ENCODE measurements at regions not wholly inside any gene's neighbourhood (a gene's known extent, or its start where the extent isn't known, plus 50 kb on each side); places are given as distances from the start of the nearest gene placed in this dataset.
A peak's percentile ranks its signal among the peaks of the same experiment; 100 is the strongest.
"Not testable (repeated sequence)": the region's sequence is repeated elsewhere in the genome, so short reads cannot be mapped to it uniquely, and the experiment has no call there.

- DNase-seq (ENCODE audit: low read depth) = no peak
Observed at GRCh38 chr3:152581951-152582350, 253.0 kb upstream of the P2RY1 start.

DNA sequence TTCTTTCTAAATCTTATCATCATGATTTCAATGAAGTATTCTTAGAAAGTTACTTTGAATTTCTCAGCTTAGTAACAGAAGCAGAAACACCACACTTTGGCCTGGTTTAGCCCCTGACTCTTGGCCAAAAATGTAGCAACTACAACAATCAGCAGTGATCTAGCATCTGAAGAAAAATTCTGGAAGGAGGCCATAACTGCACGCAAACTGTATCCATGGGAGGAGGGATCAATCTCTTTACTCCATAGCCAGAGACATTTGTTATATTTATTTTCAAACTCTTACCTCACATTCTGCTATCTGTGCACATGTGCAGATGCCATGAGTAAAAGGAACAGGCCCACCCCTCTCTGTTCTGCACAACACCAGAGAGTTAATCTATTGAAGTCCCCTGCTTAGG, 251.0 kb upstream of the P2RY1 start:
- no peak for DNase-seq (ENCODE audit: low read depth)

DNA sequence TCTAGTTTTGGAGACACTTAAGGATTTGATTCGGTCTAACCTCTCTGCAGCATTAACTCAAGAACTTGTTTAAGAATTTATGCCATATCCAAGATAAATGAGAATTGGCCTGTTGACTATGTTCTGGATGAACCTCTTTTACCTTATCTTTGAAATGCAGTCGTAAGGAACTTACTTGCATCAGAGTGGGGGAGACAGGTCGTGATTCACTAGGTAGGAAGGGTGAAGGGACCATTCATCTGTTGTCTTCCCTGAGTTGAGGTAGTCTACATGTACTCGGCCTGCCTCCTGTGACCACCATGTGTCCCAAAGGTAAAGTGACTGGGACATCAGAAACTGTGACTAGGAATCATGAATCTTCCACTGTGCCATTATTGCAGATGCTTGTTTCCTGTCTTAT, 248.0 kb upstream of the P2RY1 start:
- DNase-seq (ENCODE audit: low read depth) = no peak

GRCh38 chr3:152587861-152588260, 247.1 kb upstream of the P2RY1 start:
- DNase-seq (ENCODE audit: low read depth) = no peak

DNA sequence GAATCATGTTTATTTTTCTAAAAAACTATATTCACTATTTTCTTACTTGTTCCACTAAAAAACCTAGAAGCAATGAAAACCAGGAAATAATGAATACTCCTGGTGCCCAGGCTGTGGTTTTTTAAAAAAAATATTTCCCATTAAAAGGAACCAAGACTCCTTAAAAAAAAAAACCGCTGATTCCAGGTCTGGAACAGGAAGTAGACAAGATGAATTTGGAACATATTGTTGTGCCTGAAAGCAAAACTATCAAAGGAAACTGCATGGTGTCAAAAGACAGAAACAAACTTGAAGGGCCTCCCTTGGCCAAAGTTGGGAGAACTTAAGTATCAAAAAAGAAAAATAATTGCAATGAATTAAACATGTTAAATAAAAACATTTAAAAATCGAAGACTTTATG, 245.3 kb upstream of the P2RY1 start:
- DNase-seq (ENCODE audit: low read depth) = no peak

DNA sequence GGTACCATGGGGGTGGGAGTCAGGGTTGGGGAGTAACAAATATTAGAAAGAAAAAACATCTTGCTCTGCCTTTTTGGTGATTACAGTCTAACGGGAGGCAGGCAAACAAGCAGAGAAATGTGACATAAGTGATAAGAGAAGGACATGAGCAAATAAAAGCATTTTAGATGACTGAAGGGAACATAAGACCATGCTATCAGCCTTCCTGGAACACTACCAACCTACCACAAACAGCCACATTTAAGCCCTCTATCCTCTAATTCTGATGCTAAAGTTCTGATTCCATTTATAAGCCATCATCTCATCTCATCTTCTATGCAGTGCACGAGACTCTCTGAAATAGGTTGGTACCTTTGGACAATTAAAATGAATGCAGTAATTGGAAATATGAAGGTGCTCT, 243.4 kb upstream of the P2RY1 start:
- DNase-seq (ENCODE audit: low read depth) = no peak

GRCh38 chr3:152593242-152593641, 241.7 kb upstream of the P2RY1 start:
- no peak for DNase-seq (ENCODE audit: low read depth)

DNA sequence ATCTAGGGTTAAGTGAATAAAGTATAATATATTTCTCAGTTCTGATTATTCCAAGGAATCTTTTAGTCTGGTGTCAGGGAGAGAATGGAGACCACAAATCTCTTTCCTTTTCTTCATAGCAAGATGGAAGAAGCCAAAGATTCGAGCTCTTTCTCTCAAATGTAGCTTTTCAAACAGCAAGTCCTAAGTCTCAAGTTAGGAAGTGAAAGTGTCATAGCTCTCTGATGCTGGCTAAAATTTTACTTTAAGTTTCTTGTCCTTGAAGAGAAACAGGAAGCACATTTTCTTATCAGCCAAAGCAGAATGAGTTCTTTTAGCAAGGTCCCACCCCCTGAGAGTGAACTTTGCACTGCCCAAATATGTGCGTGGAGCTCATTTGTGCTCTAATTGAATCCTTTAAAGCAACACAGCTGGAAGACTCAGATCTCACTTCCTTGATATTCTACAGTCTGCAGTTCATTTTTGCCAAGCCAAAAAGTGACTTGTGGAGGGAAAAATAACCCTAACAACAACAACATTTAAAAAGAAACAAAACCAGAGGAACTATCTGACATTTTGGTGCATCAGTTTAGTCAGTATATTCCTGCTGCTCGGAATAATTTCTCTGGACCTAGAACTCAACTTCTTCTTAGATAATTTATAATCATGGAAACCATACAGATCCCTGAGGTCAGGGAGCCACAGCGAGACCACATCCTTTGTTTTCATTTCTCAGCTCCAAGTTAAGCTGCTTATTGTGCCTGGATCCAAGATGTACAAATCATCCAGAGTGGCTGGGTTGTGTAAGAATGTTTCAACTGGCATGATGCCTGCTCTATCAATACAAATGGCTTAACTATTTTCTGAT, 238.7 kb upstream of the P2RY1 start:
- peak; percentile 66 for DNase-seq (ENCODE audit: low read depth)

- DNase-seq (ENCODE audit: low read depth) = not testable (repeated sequence)
Observed at GRCh38 chr3:152596832-152597231, 238.1 kb upstream of the P2RY1 start.

DNA sequence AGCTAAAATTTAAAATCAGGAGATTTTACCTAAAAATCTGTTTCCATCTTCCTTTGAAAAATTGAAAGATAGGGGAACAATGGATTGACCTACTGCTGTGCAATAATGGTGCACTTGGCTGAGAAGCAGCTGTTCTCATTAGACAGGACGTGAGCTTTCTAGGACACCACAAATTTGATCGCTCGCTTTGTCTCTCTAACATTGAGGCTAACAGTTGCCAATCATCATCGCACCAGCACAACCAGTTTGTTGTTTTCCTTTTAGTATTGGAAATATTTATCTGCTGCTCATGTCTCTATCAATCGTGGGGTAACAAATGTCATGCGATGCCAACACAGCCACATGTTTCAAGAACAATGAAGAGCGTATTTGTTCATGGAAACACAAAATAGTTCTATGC, 228.8 kb upstream of the P2RY1 start:
- no peak for DNase-seq (ENCODE audit: low read depth)

GRCh38 chr3:152607179-152607578, 227.8 kb upstream of the P2RY1 start:
- no peak for DNase-seq (ENCODE audit: low read depth)

DNA sequence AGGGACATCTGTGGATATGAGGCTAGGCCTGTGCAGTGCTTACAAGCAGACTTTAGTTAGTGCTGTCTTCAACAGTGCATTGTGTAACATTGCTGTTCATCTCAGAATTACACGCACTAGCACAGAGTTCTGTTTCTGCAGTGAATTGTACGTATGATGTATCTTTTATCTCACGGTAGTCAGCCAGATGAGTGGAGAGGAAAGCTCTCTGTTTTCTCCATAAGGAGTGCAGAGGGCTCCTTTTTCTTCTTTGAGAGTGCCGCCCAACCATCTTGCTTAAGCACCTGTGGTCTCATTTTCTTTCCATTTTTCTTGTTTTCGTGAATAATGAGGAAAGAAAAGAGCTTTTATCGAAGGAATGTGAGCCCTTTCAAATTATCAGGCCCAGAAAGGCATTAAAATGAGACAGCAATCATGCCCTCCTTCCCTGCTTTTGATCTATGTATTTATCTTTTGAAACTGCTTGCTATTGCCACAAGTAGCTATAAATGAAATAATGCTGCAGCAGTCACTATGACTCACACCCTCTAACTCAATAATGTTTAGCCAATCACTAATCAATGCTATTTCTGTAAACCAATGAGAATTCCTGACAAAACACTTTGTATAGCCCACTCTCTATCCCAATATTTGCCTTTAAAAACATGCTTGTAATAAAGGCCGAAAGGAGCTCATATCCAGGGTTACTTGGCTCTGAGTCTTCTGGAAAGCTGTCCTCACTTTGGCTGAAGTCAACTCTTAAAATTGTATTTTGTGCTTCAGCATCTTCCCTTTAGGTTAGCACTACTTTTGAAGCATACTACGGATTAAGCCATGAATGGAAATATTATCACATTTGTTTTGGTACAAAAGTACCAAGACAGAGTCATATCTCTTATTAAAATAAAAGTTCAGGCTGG, 226.0 kb upstream of the P2RY1 start:
- DNase-seq (ENCODE audit: low read depth) = no peak

DNA sequence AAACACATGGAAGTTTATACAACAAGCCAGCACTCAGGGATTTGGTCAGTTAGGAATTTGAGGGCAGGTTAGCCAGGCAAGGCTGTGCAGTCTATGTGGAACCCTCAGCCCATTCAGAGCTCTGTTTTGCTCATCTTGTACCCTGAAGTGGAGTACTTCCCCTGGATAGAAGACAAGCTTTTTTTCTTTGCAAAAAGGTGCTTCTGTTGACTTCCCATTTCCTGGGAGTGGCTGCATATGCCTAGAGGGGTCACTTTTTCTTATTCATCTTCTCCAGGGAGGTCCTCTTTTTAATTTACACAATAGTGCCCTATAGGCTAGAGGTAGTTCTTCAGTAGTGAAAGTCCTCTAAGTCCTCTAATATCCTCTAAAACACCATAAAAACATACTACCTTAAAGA, 225.0 kb upstream of the P2RY1 start:
- DNase-seq (ENCODE audit: low read depth) = no peak

GRCh38 chr3:152610622-152611021, 224.3 kb upstream of the P2RY1 start:
- no peak for DNase-seq (ENCODE audit: low read depth)

DNA sequence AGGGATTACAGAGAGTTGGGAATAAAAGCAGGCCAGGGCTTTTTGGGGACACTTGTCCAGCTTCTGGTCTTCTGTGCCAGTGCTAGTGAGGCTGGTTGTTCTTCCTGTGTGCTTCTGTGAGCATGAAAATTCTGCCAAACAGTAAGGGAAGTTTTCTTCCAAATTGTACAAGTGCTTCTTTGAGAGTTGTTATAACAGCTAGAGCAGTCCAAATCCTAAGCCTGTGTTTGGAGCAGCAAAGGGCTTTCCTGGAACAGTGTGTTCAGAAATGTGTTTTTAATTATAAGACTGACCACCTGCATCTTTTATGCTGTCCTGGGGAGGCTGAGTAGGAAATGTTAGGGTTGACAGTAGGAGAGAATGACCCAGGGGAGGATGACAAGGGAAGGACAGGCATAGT, 223.0 kb upstream of the P2RY1 start:
- no peak for DNase-seq (ENCODE audit: low read depth)

DNA sequence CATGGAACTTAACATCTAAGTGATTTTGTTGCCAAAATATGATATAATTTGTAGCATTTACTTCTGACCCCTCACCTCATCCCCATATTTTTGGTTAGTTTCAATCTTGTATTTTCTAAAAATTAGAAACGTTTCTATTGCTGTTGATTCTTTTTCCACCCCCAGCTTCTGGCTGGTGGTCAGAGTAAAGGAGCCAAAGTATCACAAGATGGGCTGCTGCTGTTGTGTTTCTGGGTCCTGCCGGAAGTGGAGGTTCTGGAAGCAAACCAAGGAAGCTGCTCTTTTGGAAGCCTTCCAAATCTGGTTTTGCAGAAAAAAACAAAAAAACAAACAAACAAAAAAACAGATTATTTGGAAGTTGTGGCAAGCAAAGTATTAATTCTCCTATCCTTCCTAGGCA, 221.1 kb upstream of the P2RY1 start:
- no peak for DNase-seq (ENCODE audit: low read depth)

- DNase-seq (ENCODE audit: low read depth) = peak; percentile 8
Observed at GRCh38 chr3:152615681-152616080, 219.2 kb upstream of the P2RY1 start.

GRCh38 chr3:152617609-152618008, 217.3 kb upstream of the P2RY1 start:
- no peak for DNase-seq (ENCODE audit: low read depth)

DNA sequence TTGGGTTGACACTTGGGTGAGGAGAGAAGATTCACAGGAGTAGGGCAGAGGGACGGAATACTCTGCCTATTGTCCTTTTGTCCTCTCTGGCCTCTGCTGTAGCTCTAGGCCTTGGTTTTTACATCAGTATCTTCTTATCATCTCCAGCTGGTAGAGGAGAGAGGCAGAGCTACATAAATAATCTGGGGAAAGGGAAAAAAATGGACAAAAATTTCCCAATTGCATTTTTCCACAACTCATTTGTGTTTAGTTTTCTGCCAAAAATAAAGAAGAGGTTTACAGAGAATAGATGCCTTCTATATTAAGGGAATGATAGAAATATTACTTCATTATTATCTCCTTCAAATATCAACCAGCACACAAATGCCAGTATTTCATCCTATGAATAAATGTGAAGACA, 216.4 kb upstream of the P2RY1 start:
- no peak for DNase-seq (ENCODE audit: low read depth)

DNA sequence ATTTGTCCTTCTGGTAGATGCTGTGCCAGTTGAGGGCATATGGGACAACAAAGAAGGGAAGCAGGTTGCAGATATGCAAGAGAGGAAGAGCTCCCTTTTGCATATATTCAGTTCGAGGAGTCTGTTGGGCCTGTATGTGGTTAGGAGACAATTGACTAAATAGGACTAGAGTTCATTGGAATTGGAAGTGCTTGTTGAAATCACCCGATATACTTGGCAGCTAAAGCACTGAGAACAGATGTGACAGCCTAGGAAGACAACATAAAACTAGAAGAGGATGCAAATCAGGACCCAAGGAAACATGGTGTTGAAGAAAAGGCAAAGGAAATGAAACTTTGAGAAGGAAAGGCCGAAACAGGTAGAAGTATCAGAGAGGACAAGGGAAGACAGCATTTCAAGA, 215.2 kb upstream of the P2RY1 start:
- DNase-seq (ENCODE audit: low read depth) = no peak

DNA sequence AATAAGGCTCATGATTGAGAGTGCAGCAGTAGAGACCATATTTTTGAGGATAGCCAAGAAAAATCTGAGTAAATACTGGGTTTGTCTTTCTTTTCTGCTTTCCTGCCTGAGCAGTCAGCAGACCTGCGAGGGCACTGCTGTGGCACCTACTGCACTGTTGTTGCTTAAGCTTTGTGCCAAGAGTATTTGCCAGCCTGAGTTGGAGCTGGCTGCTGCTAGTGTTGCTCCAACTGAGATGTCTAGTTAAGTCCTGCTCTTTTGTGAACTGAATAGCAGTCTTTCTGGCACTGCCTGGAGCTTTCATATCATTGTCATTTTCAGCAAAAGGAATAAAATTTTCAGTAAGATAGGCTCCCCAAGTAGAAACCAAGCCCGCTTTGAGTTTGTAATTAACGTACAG, 214.5 kb upstream of the P2RY1 start:
- DNase-seq (ENCODE audit: low read depth) = no peak

DNA sequence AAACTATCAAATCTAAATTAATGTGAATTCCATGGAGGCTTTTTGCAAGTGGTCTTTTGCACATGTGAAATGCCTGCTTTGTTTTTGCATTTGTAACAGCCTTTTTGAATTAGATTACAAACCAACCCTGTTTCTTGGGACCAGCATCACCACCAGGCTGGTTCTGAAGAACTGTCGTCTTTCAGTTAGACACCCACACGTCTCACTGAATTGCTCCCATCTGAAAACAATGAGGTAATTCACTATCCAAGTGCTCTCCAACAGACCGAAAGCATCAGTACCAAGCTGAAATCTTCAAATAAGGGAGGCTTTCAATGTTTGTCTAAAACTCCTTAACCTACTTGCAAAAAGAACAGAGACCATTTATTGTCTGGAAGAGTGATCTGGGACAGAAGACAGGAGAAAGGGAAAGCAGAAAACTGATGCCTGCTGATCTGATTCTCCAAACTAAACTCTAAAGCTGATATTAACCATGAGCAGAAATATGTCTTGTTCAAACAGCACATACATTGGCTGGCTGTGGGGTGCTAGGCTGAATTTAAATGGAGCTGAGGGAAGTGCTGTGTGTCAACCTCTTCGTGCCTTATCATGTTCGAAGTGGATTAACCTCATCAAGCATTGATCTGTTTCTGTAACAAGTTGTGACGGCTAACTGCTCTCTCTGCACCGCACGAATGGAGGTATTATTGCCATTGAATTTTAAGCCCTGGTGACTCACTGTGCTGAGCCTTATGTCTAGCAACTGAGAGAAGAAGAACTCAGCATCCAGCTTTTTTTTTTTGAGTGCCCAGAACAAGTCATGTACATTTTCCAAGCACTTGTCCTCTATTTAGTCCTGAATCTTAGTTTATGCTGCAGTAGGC, 213.7 kb upstream of the P2RY1 start:
- no peak for DNase-seq (ENCODE audit: low read depth)

Data from EH (cell line).